ENCODE measurements at regions not wholly inside any gene's neighbourhood (a gene's known extent, or its start where the extent isn't known, plus 50 kb on each side); places are given as distances from the start of the nearest gene placed in this dataset.

- no peak for DNase-seq (ENCODE audit: low read depth, low spot score)
Observed at GRCh38 chr2:43171789-43172188, 54.6 kb downstream of the ZFP36L2 start.

DNA sequence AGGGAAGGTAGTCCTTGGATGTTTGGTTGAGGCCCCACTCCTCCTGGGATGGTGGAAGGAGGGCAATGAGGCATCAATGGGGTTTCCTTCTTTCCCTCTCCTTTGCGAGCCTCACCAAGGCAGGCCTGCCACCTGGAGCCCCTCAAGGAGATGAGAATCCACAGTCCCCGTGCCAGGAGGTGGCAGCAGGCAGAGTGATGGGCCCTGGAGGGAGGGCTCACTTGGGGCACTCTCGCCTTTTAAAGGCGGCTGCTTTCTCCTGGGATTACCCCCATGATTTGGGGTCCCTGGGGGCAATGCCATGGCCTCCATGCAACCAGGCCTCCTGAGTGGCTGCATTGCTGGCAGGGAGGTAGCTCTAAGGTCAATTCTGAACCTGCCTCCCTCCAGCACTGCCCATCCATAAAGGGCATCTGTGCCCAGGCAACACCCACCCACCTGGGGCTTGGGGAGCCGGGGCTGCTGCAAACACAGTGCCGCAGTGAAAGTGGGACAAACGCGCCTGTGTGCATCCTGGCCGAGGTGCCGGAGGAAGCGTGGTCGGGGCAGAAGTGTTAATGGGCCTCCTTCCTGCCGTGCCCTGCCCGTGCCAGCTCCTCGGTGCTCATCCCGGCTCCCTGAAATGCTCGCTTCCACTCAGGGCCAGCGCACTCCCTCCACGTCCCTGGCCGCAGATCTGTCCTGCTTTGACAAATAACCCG is 55.9 kb downstream of the ZFP36L2 start:
- DNase-seq (ENCODE audit: low read depth, low spot score), result no peak
- no peak overlapping the region for H3K4me3 ChIP-seq (ENCODE audit: low read length)

More at GRCh38 chr2:43171789-43172188, 54.6 kb downstream of the ZFP36L2 start:
- no peak overlapping the region for H3K4me3 ChIP-seq (ENCODE audit: low read length)

GRCh38 chr2:43169987-43170386 is 56.4 kb downstream of the ZFP36L2 start:
- no peak overlapping the region for H3K4me3 ChIP-seq (ENCODE audit: low read length)
- no peak for DNase-seq (ENCODE audit: low read depth, low spot score)

- H3K4me3 ChIP-seq (ENCODE audit: low read length), result no peak overlapping the region
- no peak for DNase-seq (ENCODE audit: low read depth, low spot score)
Observed at GRCh38 chr2:43169099-43169945, 57.1 kb downstream of the ZFP36L2 start.

GRCh38 chr2:43168016-43168369 is 58.4 kb downstream of the ZFP36L2 start:
- H3K4me3 ChIP-seq (ENCODE audit: low read length), result no peak overlapping the region
- DNase-seq (ENCODE audit: low read depth, low spot score), result no peak

DNA sequence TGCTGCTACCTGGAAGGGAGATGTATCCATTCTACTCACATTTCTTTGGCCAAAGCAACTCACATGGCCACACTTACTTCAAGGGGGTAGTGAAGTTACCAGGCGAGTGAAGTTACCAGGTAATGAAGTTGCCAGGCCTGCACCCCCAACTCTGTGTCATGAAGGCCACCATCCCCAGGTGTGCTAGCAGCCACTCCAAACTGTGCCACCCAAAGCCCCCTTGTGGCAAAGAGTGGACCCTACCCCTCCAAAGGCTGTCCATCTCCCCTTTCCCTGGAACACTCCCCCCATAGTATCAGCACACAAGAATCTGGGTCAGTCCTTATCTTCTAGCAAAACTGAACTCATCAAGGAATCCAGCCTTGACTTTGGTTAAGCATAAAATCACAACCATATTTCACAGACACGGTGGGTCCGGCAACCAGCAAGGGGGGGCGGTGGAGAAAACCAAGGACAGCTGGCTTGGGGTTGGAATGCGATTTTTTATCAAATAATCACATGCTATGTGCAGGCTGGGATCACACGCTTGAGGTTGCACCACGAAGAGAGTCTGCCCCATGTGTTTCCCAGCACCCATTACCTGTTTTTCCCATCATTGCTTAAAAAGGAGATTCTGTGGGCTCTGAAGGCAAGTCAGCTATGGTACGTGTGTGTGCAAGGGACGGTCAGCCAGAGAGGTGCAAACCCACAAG is 60.9 kb downstream of the ZFP36L2 start:
- no peak for DNase-seq (ENCODE audit: low read depth, low spot score)
- H3K4me3 ChIP-seq (ENCODE audit: low read length), result no peak overlapping the region

DNA sequence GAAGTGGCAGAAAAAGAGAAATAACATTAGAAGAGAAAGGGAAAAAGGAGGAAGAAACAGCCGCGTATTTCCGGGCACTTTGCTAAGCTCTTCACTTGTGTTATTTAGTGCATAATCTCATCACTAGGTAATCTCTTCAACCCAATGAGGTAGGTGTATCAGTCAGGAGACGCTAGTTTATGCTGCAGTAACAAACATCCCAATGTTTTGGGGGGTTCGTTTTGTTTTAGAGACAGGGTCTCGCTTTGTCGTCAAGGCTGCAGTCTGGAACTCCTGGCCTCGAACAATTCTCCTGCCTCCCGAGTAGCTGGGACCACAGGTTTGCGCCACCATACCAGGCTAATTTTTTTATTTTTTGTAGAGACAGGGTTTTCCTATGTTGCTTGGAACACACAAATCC is 61.7 kb downstream of the ZFP36L2 start:
- no peak for DNase-seq (ENCODE audit: low read depth, low spot score)

GRCh38 chr2:43163584-43164270 is 62.7 kb downstream of the ZFP36L2 start:
- H3K4me3 ChIP-seq (ENCODE audit: low read length), result no peak overlapping the region
- DNase-seq (ENCODE audit: low read depth, low spot score), result no peak

More for the DNA sequence above, 61.7 kb downstream of the ZFP36L2 start:
- no peak overlapping the region for H3K4me3 ChIP-seq (ENCODE audit: low read length)

- no peak for DNase-seq (ENCODE audit: low read depth, low spot score)
- H3K4me3 ChIP-seq (ENCODE audit: low read length), result no peak overlapping the region
Observed at GRCh38 chr2:43162511-43162776, 64.0 kb downstream of the ZFP36L2 start.

DNA sequence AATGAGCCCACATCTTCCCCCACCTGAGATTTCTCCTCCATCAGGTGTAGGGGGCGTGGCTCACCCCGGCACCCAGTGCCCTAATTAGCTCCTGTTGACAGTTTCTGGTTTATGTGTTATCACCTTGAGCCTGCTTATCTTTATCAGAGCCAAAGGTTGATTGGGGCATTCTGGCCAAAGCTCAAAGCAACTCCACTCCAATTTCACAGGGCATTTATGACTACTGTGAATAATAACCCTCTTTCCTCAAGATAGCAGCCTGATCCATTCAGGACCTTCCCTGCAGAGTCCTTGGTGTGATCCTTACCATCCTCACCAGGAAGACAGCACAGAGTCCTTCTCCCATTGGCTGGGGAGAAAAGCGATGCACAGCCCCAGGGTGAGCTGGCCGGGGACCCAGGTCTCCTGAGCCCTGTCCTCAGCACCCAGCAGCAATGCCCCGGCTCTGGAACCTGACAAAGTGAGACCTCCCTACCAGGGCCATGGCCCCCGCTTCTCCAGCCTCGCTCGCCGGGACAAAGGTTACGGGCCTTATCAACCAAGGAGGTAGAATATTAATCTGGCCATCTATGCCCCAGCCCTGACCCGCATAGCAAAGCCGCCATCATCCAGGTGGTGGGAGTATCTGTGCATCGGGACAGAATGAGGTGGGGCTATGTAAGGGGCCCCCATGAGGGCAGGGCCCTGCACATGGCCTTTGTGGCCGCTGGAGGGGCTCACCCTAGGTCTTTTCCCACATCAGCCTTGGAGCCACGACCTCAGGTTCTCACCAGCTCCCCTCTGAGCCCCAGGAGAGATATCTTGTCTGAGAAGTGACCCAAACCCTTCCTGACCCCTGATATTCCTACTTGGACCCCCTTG is 64.5 kb downstream of the ZFP36L2 start:
- H3K4me3 ChIP-seq (ENCODE audit: low read length), result no peak overlapping the region
- no peak for DNase-seq (ENCODE audit: low read depth, low spot score)

GRCh38 chr2:43160778-43161177 is 65.6 kb downstream of the ZFP36L2 start:
- DNase-seq (ENCODE audit: low read depth, low spot score), result no peak
- H3K4me3 ChIP-seq (ENCODE audit: low read length), result no peak overlapping the region

- no peak overlapping the region for H3K4me3 ChIP-seq (ENCODE audit: low read length)
- no peak for DNase-seq (ENCODE audit: low read depth, low spot score)
Observed at GRCh38 chr2:43159797-43160196, 66.6 kb downstream of the ZFP36L2 start.

GRCh38 chr2:43158259-43158880 is 68.0 kb downstream of the ZFP36L2 start:
- DNase-seq (ENCODE audit: low read depth, low spot score), result peak; percentile 50
- H3K4me3 ChIP-seq (ENCODE audit: low read length), result no peak overlapping the region

GRCh38 chr2:43157506-43158246 is 68.7 kb downstream of the ZFP36L2 start:
- H3K4me3 ChIP-seq (ENCODE audit: low read length), result no peak overlapping the region
- DNase-seq (ENCODE audit: low read depth, low spot score), result no peak

DNA sequence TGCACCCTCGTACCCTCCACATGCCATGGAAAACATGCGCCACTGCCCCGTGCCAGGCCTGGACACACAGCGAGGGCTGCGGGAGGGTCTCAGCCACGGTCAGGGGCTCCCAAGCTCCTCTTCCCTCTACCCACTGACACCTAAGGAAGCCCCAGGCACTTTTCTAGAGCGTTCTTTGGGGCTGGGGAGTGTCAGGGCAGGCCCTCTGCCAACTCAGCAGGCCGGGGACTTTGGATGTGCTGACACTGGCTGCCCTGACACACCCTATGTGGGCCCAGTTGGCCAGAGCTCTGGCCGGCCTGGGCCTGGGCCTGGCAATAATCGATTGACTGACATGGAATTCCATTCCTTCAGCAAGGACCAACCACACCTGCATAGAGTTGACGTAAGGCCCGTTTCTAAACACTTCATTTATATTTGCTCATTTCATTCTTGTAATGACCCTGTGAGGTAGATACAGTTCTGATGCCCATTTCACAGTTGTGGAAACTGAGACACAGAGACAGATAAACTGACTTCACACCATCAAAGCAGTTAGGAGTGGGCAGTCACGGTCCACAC is 70.5 kb downstream of the ZFP36L2 start:
- no peak overlapping the region for H3K4me3 ChIP-seq (ENCODE audit: low read length)
- no peak for DNase-seq (ENCODE audit: low read depth, low spot score)

GRCh38 chr2:43154685-43155084 is 71.7 kb downstream of the ZFP36L2 start:
- no peak for DNase-seq (ENCODE audit: low read depth, low spot score)
- H3K4me3 ChIP-seq (ENCODE audit: low read length), result no peak overlapping the region
